ENCODE measurements at regions not wholly inside any gene's neighbourhood (a gene's known extent, or its start where the extent isn't known, plus 50 kb on each side); places are given as distances from the start of the nearest gene placed in this dataset.

DNA sequence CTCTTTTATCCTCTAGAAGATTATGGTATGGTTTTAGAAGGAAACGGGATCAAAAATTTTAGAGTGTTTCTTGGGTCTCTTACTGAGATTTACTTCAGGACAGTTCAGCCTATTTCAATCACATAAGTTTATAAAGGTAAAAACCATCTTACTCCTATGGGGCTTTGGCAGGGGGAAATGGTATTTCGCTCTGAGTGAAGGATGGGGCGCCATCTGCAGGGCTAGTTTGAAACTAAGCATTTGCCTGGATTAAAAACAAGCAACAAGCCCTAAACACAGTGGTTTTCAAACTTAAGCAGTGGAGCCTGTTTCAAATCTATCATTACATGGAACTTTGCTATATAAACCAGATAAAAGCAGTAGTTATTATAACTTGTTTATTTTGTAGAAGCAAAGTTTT, 361.5 kb upstream of the FMR1 start:
- Histone ChIP-seq H3K79me1 (ENCODE audit: low read depth in 1 of 2, low read length in 2 of 2) (no peaks in the 10 kb centered on the region), H2BK5ac (ENCODE audit: low read depth, low read length, poor library complexity, severe bottlenecking) (no peak overlapping the region), H3K27me3 (ENCODE audit: control insufficient read depth, insufficient read depth, low read length) (no peaks in the 10 kb centered on the region), H3K36me3 (ENCODE audit: control insufficient read depth, insufficient read depth, low read length) (no peaks in the 10 kb centered on the region), H3K9me3 (ENCODE audit: control insufficient read depth, insufficient read depth, low read length) (peaks cover 2% of the 10 kb centered on the region), H2BK20ac (ENCODE audit: low read depth, low read length) (no peak overlapping the region), H3K23ac (ENCODE audit: low read depth, low read length) (no peak overlapping the region), H3K27ac (ENCODE audit: insufficient read depth, low read length) (no peak overlapping the region), H3K18ac (ENCODE audit: low read depth, low read length) (no peak overlapping the region), H3K56ac (ENCODE audit: extremely low read depth, insufficient read depth, low read length) (no peak overlapping the region), H3K9me1 (ENCODE audit: insufficient read depth, low read length) (no peaks in the 10 kb centered on the region), H3K4me1 (ENCODE audit: control insufficient read depth, insufficient read depth, low read length) (no peaks in the 10 kb centered on the region), H4K5ac (ENCODE audit: low read depth, low read length) (no peak overlapping the region), H3K4ac (ENCODE audit: low read depth, low read length) (no peak overlapping the region), H3K9ac (ENCODE audit: low read depth, low read length) (no peak overlapping the region), H2BK15ac (ENCODE audit: low read depth, low read length) (no peak overlapping the region), H4K91ac (ENCODE audit: insufficient read depth, low read depth, low read length) (no peak overlapping the region), H2AK9ac (replicated peaks; ENCODE audit: low read depth, low read length, poor library complexity) (no peak overlapping the region), H4K20me1 (ENCODE audit: insufficient read depth, low read length) (no peaks in the 10 kb centered on the region), H2BK120ac (ENCODE audit: low read depth, low read length) (no peak overlapping the region), H3K4me2 (ENCODE audit: low read depth, low read length) (no peak overlapping the region), H2AK5ac (ENCODE audit: low read depth, low read length) (no peak overlapping the region), H3K14ac (replicated peaks; ENCODE audit: low read depth, low read length) (no peak overlapping the region), H4K8ac (ENCODE audit: low read depth in 2 of 2, low read length in 2 of 2) (no peak overlapping the region), H3K4me3 (ENCODE audit: insufficient read depth, low read depth, low read length) (no peak overlapping the region), H2AFZ (replicated peaks; ENCODE audit: low read length, poor library complexity) (no peak overlapping the region)
- CTCF ChIA-PET = no interaction called here
- DNase-seq = no peak
- dilution Hi-C loops (cut with HindIII; ENCODE audit: low sequenced_read_pairs, unreplicated experiment) = no loop called here
- no peak for ATAC-seq (ENCODE audit: low read depth)
- in situ Hi-C loops (cut with MboI; ENCODE audit: low sequenced_read_pairs) = no loop called here
- POLR2A ChIA-PET (ENCODE audit: unreplicated experiment) = no interaction called here
- no TSS peak for BruUV-seq (replicated peaks)
- intact Hi-C loops (cut with micrococcal nuclease) = no loop called here
- WGBS, 2 experiments (ENCODE audit: extremely low coverage in 2 of 2, insufficient read length in 1 of 2) = no CpG with 5 or more reads among the region's 3 CpGs
- no peak for TF ChIP-seq CHD1 (IDR thresholded peaks at IDR 0.05; ENCODE audit: low read depth, low read length)

Measured in IMR-90 (cell line).